Nucleus accumbens (tissue), 56 donors: ENCODE measurements at regions not wholly inside any gene's neighbourhood (a gene's known extent, or its start where the extent isn't known, plus 50 kb on each side); places are given as distances from the start of the nearest gene placed in this dataset.

ENCODE experiments used
- DNase-seq, 56 donors: peaks; one replicate each; lab custom pipeline; 2025; lab: John Stamatoyannopoulos, UW

GRCh38 chr11:23022854-23023253, 162.6 kb upstream of the CCDC179 start:
- DNase-seq = no peak

GRCh38 chr11:23023319-23023718, 163.0 kb upstream of the CCDC179 start:
- DNase-seq = no peak

- DNase-seq = no peak
These were observed 180.8 kb upstream of the CCDC179 start for GRCh38 chr11:23041001-23041503.

GRCh38 chr11:23058656-23059055, 198.4 kb upstream of the CCDC179 start:
- DNase-seq = no peak

GRCh38 chr11:23063276-23063675, 203.0 kb upstream of the CCDC179 start:
- no peak for DNase-seq

GRCh38 chr11:23078289-23078971, 218.2 kb upstream of the CCDC179 start:
- DNase-seq = no peak

GRCh38 chr11:23079382-23079813, 219.1 kb upstream of the CCDC179 start:
- DNase-seq = no peak

GRCh38 chr11:23087407-23087806, 227.1 kb upstream of the CCDC179 start:
- no peak for DNase-seq

- DNase-seq = no peak
These were observed 230.4 kb upstream of the CCDC179 start for GRCh38 chr11:23090659-23091058.

GRCh38 chr11:23095650-23096189, 235.4 kb upstream of the CCDC179 start:
- DNase-seq = no peak

- no peak for DNase-seq
These were observed 237.6 kb upstream of the CCDC179 start for GRCh38 chr11:23097891-23098290.

GRCh38 chr11:23099256-23099655, 239.0 kb upstream of the CCDC179 start:
- DNase-seq = no peak

- DNase-seq = no peak
These were observed 240.5 kb upstream of the CCDC179 start for GRCh38 chr11:23100726-23101125.

- DNase-seq = no peak
These were observed 243.1 kb upstream of the CCDC179 start for GRCh38 chr11:23103416-23103815.

GRCh38 chr11:23111527-23111926, 251.3 kb upstream of the CCDC179 start:
- DNase-seq = no peak

GRCh38 chr11:23112390-23112789, 252.1 kb upstream of the CCDC179 start:
- DNase-seq = no peak

- peak in 6 of 56 donors; percentile 1 to 34 (median 4) for DNase-seq
These were observed 253.0 kb upstream of the CCDC179 start for GRCh38 chr11:23112987-23113886.

- no peak for DNase-seq
These were observed 253.6 kb upstream of the CCDC179 start for GRCh38 chr11:23113887-23114216.

GRCh38 chr11:23123753-23124152, 263.5 kb upstream of the CCDC179 start:
- DNase-seq = no peak

- DNase-seq = no peak
These were observed 264.0 kb upstream of the CCDC179 start for GRCh38 chr11:23124249-23124648.

- no peak for DNase-seq
These were observed 264.7 kb upstream of the CCDC179 start for GRCh38 chr11:23124996-23125395.
